ENCODE measurements at regions not wholly inside any gene's neighbourhood (a gene's known extent, or its start where the extent isn't known, plus 50 kb on each side); places are given as distances from the start of the nearest gene placed in this dataset.

GRCh38 chr2:2873450-2873811, 504.2 kb downstream of the EIPR1 start:
- Histone ChIP-seq H3K36me3 (ENCODE audit: control insufficient read depth, insufficient read depth, low read length) (no peaks in the 10 kb centered on the region), H3K27me3 (ENCODE audit: control insufficient read depth, insufficient read depth, low read length) (no peaks in the 10 kb centered on the region), H3K4me3 (ENCODE audit: low read depth, low read length) (no peak overlapping the region)
- no peak for DNase-seq (ENCODE audit: low read depth)
- CTCF ChIA-PET = no interaction called here
- TF ChIP-seq CTCF (IDR thresholded peaks at IDR 0.05; ENCODE audit: insufficient read depth, low read depth, low read length) = no peak
- POLR2A ChIA-PET = no interaction called here

- ChIA-PET CTCF (no interaction called here), POLR2A (no interaction called here)
- Histone ChIP-seq H3K4me3 (ENCODE audit: low read depth, low read length) (no peak overlapping the region), H3K27me3 (ENCODE audit: control insufficient read depth, insufficient read depth, low read length) (no peaks in the 10 kb centered on the region), H3K36me3 (ENCODE audit: control insufficient read depth, insufficient read depth, low read length) (no peaks in the 10 kb centered on the region)
- DNase-seq (ENCODE audit: low read depth) = no peak
- no peak for TF ChIP-seq CTCF (IDR thresholded peaks at IDR 0.05; ENCODE audit: insufficient read depth, low read depth, low read length)
Observed at GRCh38 chr2:2872713-2873449, 504.7 kb downstream of the EIPR1 start.

GRCh38 chr2:2872309-2872617, 505.4 kb downstream of the EIPR1 start:
- Histone ChIP-seq H3K27me3 (ENCODE audit: control insufficient read depth, insufficient read depth, low read length) (no peaks in the 10 kb centered on the region), H3K36me3 (ENCODE audit: control insufficient read depth, insufficient read depth, low read length) (no peaks in the 10 kb centered on the region), H3K4me3 (ENCODE audit: low read depth, low read length) (no peak overlapping the region)
- no peak for DNase-seq (ENCODE audit: low read depth)
- CTCF ChIA-PET = no interaction called here
- POLR2A ChIA-PET = no interaction called here
- TF ChIP-seq CTCF (IDR thresholded peaks at IDR 0.05; ENCODE audit: insufficient read depth, low read depth, low read length) = no peak

GRCh38 chr2:2871480-2872308, 505.9 kb downstream of the EIPR1 start:
- H3K27me3 ChIP-seq (ENCODE audit: control insufficient read depth, insufficient read depth, low read length) = no peaks in the 10 kb centered on the region
- H3K4me3 ChIP-seq (ENCODE audit: low read depth, low read length) = no peak overlapping the region
- no peak for DNase-seq (ENCODE audit: low read depth)
- POLR2A ChIA-PET = no interaction called here
- TF ChIP-seq CTCF (IDR thresholded peaks at IDR 0.05; ENCODE audit: insufficient read depth, low read depth, low read length) = no peak
- no peaks in the 10 kb centered on the region for H3K36me3 ChIP-seq (ENCODE audit: control insufficient read depth, insufficient read depth, low read length)
- CTCF ChIA-PET = no interaction called here

GRCh38 chr2:2870106-2870505, 507.5 kb downstream of the EIPR1 start:
- ChIA-PET POLR2A (no interaction called here), CTCF (no interaction called here)
- Histone ChIP-seq H3K27me3 (ENCODE audit: control insufficient read depth, insufficient read depth, low read length) (no peaks in the 10 kb centered on the region), H3K4me3 (ENCODE audit: low read depth, low read length) (no peak overlapping the region), H3K36me3 (ENCODE audit: control insufficient read depth, insufficient read depth, low read length) (no peaks in the 10 kb centered on the region)
- TF ChIP-seq CTCF (IDR thresholded peaks at IDR 0.05; ENCODE audit: insufficient read depth, low read depth, low read length) = no peak
- DNase-seq (ENCODE audit: low read depth) = no peak
